ENCODE measurements at regions not wholly inside any gene's neighbourhood (a gene's known extent, or its start where the extent isn't known, plus 50 kb on each side); places are given as distances from the start of the nearest gene placed in this dataset.
A peak's percentile ranks its signal among the peaks of the same experiment; 100 is the strongest.

DNA sequence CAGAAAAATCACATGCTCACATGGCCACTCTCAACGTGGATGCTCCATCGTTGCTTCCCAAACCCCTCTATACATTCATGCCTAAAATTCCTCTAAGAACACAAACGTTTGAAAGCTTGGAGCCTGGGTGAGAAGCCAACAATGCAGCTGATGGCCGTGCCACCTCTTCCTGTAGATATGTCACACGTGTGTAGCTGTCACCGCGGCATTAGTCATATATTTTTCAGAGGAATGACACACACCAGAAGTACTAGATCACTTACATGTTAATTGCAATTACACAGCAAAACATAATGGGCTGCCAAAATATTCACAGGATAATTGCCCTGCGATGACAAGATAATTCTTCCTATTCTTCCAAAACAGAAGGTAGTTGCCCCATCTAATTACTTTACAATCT lies 112.7 kb upstream of the BACE2 start:
- no peaks in the 10 kb centered on the region for H3K9me3 ChIP-seq (ENCODE audit: low read depth, low read length)
- no peak overlapping the region for H3K27ac ChIP-seq
- no peak for TF ChIP-seq POLR2AphosphoS5 (IDR thresholded peaks at IDR 0.05; ENCODE audit: borderline replicate concordance, low read depth, low read length)
- no peak for DNase-seq (ENCODE audit: low read depth, low spot score)
- no peak overlapping the region for H3K9ac ChIP-seq (ENCODE audit: insufficient read length)
- no peak overlapping the region for H3K4me3 ChIP-seq
- H3K36me3 ChIP-seq (ENCODE audit: insufficient read depth, low read length), result no peaks in the 10 kb centered on the region

DNA sequence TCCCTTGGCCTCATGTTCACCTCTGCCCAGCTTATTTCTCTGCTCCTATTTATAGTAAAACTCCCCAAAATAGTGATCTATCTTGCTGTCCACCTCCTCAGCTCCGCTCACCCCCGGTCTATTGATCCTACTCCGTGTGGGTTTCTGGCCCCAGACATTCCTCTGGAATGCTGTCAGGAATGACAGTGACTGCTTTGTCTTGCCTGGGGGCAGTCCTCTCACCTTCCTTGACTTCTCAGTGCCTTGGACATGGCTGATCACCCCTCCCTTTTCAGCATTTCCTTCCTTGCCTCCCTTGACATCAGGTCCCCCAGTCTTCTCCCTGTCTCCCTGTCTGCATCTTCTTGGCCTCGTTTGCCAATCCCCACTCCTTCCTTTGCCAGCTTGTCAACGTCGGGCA lies 108.1 kb upstream of the BACE2 start:
- Histone ChIP-seq H3K36me3 (ENCODE audit: insufficient read depth, low read length) (no peaks in the 10 kb centered on the region), H3K27ac (no peak overlapping the region), H3K9ac (ENCODE audit: insufficient read length) (no peak overlapping the region), H3K9me3 (ENCODE audit: low read depth, low read length) (no peaks in the 10 kb centered on the region), H3K4me3 (no peak overlapping the region)
- TF ChIP-seq POLR2AphosphoS5 (IDR thresholded peaks at IDR 0.05; ENCODE audit: borderline replicate concordance, low read depth, low read length) (no peak), EZH2 (IDR thresholded peaks at IDR 0.05) (no peak), FOXP2 (optimal IDR thresholded peaks at IDR 0.05; ENCODE audit: control extremely low read depth, extremely low read length, insufficient read depth) (no peak)
- no peak for DNase-seq (ENCODE audit: low read depth, low spot score)

DNA sequence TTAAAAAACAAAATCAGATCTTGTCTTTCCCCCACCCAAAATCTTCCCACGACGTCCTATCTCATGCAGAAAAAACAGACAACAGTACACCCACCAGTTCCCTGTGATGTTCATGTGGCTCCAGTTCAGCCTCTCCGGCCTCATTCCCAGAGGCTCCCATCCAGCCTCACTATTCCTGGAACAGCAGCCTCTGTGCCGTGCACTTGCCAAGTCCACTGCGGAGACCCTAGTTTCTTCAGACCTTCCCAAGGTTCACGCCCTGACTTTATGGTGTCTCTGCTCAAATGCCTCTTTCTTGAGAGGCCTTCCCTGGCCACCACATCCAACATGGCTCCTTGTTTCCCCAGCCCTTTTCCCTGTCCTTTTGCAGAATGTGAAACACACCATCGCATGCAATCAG lies 106.3 kb upstream of the BACE2 start:
- no peak for DNase-seq (ENCODE audit: low read depth, low spot score)
- Histone ChIP-seq H3K4me3 (no peak overlapping the region), H3K36me3 (ENCODE audit: insufficient read depth, low read length) (no peaks in the 10 kb centered on the region), H3K9ac (ENCODE audit: insufficient read length) (no peak overlapping the region), H3K27ac (no peak overlapping the region), H3K9me3 (ENCODE audit: low read depth, low read length) (no peaks in the 10 kb centered on the region)
- TF ChIP-seq POLR2AphosphoS5 (IDR thresholded peaks at IDR 0.05; ENCODE audit: borderline replicate concordance, low read depth, low read length) (no peak), EZH2 (IDR thresholded peaks at IDR 0.05) (no peak), FOXP2 (optimal IDR thresholded peaks at IDR 0.05; ENCODE audit: control extremely low read depth, extremely low read length, insufficient read depth) (no peak)

DNA sequence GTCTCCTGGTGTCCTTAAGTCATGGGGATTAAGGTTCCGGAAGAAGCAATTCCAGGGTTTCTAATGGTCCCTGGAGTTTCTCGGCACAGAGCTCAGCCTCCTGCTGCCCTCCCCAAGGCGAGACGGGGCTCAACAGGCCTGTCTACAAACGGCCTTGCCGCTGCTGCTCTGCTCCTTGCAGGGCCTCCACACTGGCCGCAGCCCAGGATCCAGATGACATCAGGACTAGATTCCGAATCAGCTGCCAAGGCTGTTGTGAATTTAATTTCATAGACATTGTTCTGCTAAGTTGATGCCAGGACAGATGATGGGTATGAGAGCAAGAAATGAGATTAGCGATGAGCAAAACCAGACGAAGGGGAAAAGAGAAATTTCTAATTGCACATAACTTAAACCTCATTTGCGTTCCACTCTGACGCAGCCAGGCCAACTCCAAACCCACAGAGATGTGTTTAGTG lies 103.6 kb upstream of the BACE2 start:
- Histone ChIP-seq H3K9ac (ENCODE audit: insufficient read length) (no peak overlapping the region), H3K27ac (no peak overlapping the region), H3K4me3 (no peak overlapping the region), H3K36me3 (ENCODE audit: insufficient read depth, low read length) (no peaks in the 10 kb centered on the region), H3K9me3 (ENCODE audit: low read depth, low read length) (no peaks in the 10 kb centered on the region)
- DNase-seq (ENCODE audit: low read depth, low spot score), result no peak
- TF ChIP-seq EZH2 (IDR thresholded peaks at IDR 0.05) (no peak), FOXP2 (optimal IDR thresholded peaks at IDR 0.05; ENCODE audit: control extremely low read depth, extremely low read length, insufficient read depth) (no peak), POLR2AphosphoS5 (IDR thresholded peaks at IDR 0.05; ENCODE audit: borderline replicate concordance, low read depth, low read length) (no peak)

DNA sequence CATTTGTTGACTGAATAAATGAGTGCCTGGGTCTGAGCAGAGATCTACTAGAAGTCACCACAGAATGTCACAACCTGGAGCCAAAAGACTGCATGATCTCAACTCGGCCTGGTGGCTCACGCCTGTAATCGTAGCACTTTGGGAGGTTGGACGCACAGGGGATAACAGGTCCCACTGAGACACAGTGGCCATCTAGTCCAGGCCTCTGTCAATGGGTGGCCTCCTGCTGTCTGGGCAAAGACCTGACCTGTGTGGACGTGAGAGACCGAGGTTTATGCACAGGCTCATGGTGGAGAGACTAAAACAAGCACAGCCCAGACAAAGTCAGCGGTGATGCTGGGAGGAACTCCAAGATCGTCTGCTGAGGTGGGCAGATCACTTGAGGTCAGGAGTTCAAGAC lies 103.0 kb upstream of the BACE2 start:
- H3K36me3 ChIP-seq (ENCODE audit: insufficient read depth, low read length), result no peaks in the 10 kb centered on the region
- H3K9me3 ChIP-seq (ENCODE audit: low read depth, low read length), result no peaks in the 10 kb centered on the region
- no peak for DNase-seq (ENCODE audit: low read depth, low spot score)
- no peak overlapping the region for H3K27ac ChIP-seq
- no peak overlapping the region for H3K4me3 ChIP-seq
- no peak overlapping the region for H3K9ac ChIP-seq (ENCODE audit: insufficient read length)
- no peak for TF ChIP-seq FOXP2 (optimal IDR thresholded peaks at IDR 0.05; ENCODE audit: control extremely low read depth, extremely low read length, insufficient read depth)
- TF ChIP-seq EZH2 (IDR thresholded peaks at IDR 0.05), result no peak
- TF ChIP-seq POLR2AphosphoS5 (IDR thresholded peaks at IDR 0.05; ENCODE audit: borderline replicate concordance, low read depth, low read length), result no peak

DNA sequence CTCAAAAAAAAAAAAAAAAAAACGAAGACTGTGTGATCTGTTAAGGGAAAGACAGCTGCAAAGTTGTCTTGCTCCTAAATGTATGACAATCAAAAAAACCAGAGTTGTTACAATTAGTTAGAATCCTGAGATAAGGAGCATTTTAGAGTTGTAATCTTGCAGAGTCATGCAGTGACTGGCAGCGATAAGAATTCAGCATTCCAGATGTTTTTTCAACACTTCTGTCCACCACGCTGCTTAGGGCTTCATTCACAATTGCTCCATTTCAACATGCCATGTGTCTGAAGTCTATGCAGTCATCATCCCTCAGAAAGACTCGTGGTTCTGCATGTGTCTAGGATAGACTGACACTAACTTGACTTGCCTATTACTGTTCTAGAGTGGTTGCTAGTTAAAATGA lies 102.4 kb upstream of the BACE2 start:
- no peaks in the 10 kb centered on the region for H3K9me3 ChIP-seq (ENCODE audit: low read depth, low read length)
- no peaks in the 10 kb centered on the region for H3K36me3 ChIP-seq (ENCODE audit: insufficient read depth, low read length)
- H3K27ac ChIP-seq, result no peak overlapping the region
- no peak overlapping the region for H3K9ac ChIP-seq (ENCODE audit: insufficient read length)
- no peak for DNase-seq (ENCODE audit: low read depth, low spot score)
- TF ChIP-seq EZH2 (IDR thresholded peaks at IDR 0.05) (no peak), POLR2AphosphoS5 (IDR thresholded peaks at IDR 0.05; ENCODE audit: borderline replicate concordance, low read depth, low read length) (no peak), FOXP2 (optimal IDR thresholded peaks at IDR 0.05; ENCODE audit: control extremely low read depth, extremely low read length, insufficient read depth) (no peak)
- no peak overlapping the region for H3K4me3 ChIP-seq

DNA sequence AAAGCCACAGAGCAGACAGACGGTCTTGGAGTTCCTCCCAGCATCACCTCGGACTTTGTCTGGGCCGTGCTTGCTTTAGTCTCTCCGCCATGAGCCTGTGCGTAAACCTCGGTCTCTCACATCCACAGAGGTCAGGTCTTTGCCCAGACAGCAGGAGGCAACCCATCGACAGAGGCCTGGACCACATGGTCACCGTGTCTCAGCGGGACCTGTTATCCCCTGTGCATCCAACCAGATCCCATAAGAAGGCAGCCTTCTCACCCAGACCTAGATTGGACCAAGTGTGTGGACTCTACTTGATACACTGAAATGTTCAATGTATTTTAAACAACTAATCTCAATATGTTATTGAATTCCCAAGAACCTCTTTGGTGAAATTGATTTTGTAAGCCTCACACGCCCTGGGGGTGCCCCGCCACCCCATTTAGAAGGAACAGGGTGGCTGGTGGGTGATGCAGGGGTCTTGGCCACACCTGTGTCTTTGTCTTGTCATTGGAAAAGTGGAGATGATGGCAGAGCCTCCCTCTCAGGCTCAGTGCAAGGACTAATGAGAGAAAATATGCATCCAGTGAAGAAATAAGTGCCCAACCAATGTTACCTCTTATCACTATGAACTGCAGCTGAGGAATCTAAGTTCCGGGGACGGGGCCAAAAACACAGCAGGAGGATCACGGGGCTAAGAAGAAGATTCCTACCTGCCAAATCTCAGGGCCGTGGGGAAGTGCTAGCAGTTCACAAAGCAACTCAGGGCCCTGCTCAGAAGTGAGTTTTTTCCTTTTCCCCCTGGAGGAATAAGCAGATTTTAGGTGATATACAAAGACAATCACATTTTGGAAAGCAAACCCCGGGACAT lies 101.6 kb upstream of the BACE2 start:
- no peak for TF ChIP-seq POLR2AphosphoS5 (IDR thresholded peaks at IDR 0.05; ENCODE audit: borderline replicate concordance, low read depth, low read length)
- no peak for TF ChIP-seq EZH2 (IDR thresholded peaks at IDR 0.05)
- no peak for TF ChIP-seq FOXP2 (optimal IDR thresholded peaks at IDR 0.05; ENCODE audit: control extremely low read depth, extremely low read length, insufficient read depth)
- Histone ChIP-seq H3K9me3 (ENCODE audit: low read depth, low read length) (no peaks in the 10 kb centered on the region), H3K4me3 (no peak overlapping the region), H3K36me3 (ENCODE audit: insufficient read depth, low read length) (no peaks in the 10 kb centered on the region), H3K9ac (ENCODE audit: insufficient read length) (no peak overlapping the region), H3K27ac (no peak overlapping the region)
- no peak for DNase-seq (ENCODE audit: low read depth, low spot score)

DNA sequence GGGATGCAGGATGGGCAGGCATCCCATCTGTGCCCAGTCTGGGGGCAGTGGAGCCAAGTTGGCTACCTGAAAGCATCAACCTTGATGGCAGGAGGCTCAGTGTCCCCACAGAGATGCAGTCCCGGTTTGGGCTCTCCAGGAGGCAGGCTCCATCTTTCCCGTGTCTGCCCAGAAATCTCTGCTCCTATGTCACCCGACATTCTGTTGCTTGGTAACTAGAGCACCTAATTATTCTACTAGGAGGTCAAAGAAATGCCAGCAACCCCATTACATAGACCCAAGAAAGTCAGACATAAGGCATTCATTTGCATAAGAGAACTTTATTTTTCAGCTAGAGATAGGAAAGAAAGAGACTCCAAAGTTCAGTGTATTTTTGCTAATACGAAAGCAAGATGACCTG lies 100.3 kb upstream of the BACE2 start:
- Histone ChIP-seq H3K27ac (no peak overlapping the region), H3K36me3 (ENCODE audit: insufficient read depth, low read length) (no peaks in the 10 kb centered on the region), H3K9ac (ENCODE audit: insufficient read length) (no peak overlapping the region), H3K9me3 (ENCODE audit: low read depth, low read length) (no peaks in the 10 kb centered on the region), H3K4me3 (no peak overlapping the region)
- no peak for DNase-seq (ENCODE audit: low read depth, low spot score)
- no peak for TF ChIP-seq EZH2 (IDR thresholded peaks at IDR 0.05)
- TF ChIP-seq FOXP2 (optimal IDR thresholded peaks at IDR 0.05; ENCODE audit: control extremely low read depth, extremely low read length, insufficient read depth), result no peak
- no peak for TF ChIP-seq POLR2AphosphoS5 (IDR thresholded peaks at IDR 0.05; ENCODE audit: borderline replicate concordance, low read depth, low read length)

DNA sequence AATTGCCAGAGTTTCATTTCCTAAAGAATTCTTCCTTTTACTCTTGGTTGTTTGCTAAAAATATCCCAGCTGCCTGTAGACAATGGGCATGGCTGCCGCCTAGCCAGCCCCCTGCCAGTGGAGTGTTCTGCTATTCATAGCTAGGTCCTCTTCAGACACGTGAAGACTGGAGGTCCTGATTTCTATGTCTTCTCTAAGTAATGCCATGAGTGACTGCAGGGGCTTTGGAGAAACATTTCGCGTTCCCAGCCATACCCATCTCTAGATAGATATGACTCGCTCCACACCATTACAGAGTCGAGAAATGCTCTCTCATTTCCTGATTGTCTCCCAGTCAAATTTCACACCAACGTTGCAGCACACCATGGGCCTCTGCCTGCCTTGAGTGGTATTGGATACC lies 99.5 kb upstream of the BACE2 start:
- H3K36me3 ChIP-seq (ENCODE audit: insufficient read depth, low read length), result no peaks in the 10 kb centered on the region
- H3K27ac ChIP-seq, result no peak overlapping the region
- TF ChIP-seq EZH2 (IDR thresholded peaks at IDR 0.05) (no peak), POLR2AphosphoS5 (IDR thresholded peaks at IDR 0.05; ENCODE audit: borderline replicate concordance, low read depth, low read length) (no peak), FOXP2 (optimal IDR thresholded peaks at IDR 0.05; ENCODE audit: control extremely low read depth, extremely low read length, insufficient read depth) (no peak)
- DNase-seq (ENCODE audit: low read depth, low spot score), result no peak
- peak overlapping the region; percentile 53 for H3K4me3 ChIP-seq
- no peak overlapping the region for H3K9ac ChIP-seq (ENCODE audit: insufficient read length)
- H3K9me3 ChIP-seq (ENCODE audit: low read depth, low read length), result no peaks in the 10 kb centered on the region
